Activated gamma-delta T cell treated with anti-CD3 and anti-CD28 coated beads, Interleukin-2, amount 50 U/mL, for 16 hours (primary cell): ENCODE measurements at regions not wholly inside any gene's neighbourhood (a gene's known extent, or its start where the extent isn't known, plus 50 kb on each side); places are given as distances from the start of the nearest gene placed in this dataset.

Experiments used
- DNase-seq: peaks from one replicate; pipeline ENCODE4 v3.0.0-alpha.2; 2020; ENCODE audit warnings: low read depth

- DNase-seq: no peak
These were observed 142.4 kb upstream of the KCNMB2 start for GRCh38 chr3:178393824-178394223.

- no peak for DNase-seq
These were observed 139.9 kb upstream of the KCNMB2 start for GRCh38 chr3:178396318-178396717.

- DNase-seq: no peak
These were observed 139.0 kb upstream of the KCNMB2 start for GRCh38 chr3:178397202-178397601.

GRCh38 chr3:178397836-178398235, 138.4 kb upstream of the KCNMB2 start:
- no peak for DNase-seq

- DNase-seq: no peak
These were observed 131.3 kb upstream of the KCNMB2 start for GRCh38 chr3:178404961-178405360.

GRCh38 chr3:178405531-178405930, 130.7 kb upstream of the KCNMB2 start:
- DNase-seq: no peak

GRCh38 chr3:178406206-178406605, 130.0 kb upstream of the KCNMB2 start:
- DNase-seq: no peak

GRCh38 chr3:178415384-178415783, 120.9 kb upstream of the KCNMB2 start:
- no peak for DNase-seq

GRCh38 chr3:178417736-178418135, 118.5 kb upstream of the KCNMB2 start:
- DNase-seq: no peak

GRCh38 chr3:178419071-178419470, 117.2 kb upstream of the KCNMB2 start:
- DNase-seq: no peak

GRCh38 chr3:178420033-178420432, 116.2 kb upstream of the KCNMB2 start:
- no peak for DNase-seq

- no peak for DNase-seq
These were observed 115.2 kb upstream of the KCNMB2 start for GRCh38 chr3:178421069-178421468.

- no peak for DNase-seq
These were observed 113.8 kb upstream of the KCNMB2 start for GRCh38 chr3:178422406-178422805.

- DNase-seq: no peak
These were observed 108.2 kb upstream of the KCNMB2 start for GRCh38 chr3:178428037-178428436.

- DNase-seq: no peak
These were observed 101.9 kb upstream of the KCNMB2 start for GRCh38 chr3:178434206-178434805.

- no peak for DNase-seq
These were observed 100.7 kb upstream of the KCNMB2 start for GRCh38 chr3:178435575-178435974.

- no peak for DNase-seq
These were observed 99.5 kb upstream of the KCNMB2 start for GRCh38 chr3:178436773-178437172.

- no peak for DNase-seq
These were observed 99.0 kb upstream of the KCNMB2 start for GRCh38 chr3:178437236-178437635.

GRCh38 chr3:178439504-178439903, 96.7 kb upstream of the KCNMB2 start:
- no peak for DNase-seq

- no peak for DNase-seq
These were observed 96.2 kb upstream of the KCNMB2 start for GRCh38 chr3:178440043-178440442.

GRCh38 chr3:178443634-178444033, 92.6 kb upstream of the KCNMB2 start:
- DNase-seq: no peak

GRCh38 chr3:178445139-178445538, 91.1 kb upstream of the KCNMB2 start:
- DNase-seq: no peak

GRCh38 chr3:178446059-178446458, 90.2 kb upstream of the KCNMB2 start:
- no peak for DNase-seq

GRCh38 chr3:178450476-178450875, 85.8 kb upstream of the KCNMB2 start:
- no peak for DNase-seq

- no peak for DNase-seq
These were observed 84.4 kb upstream of the KCNMB2 start for GRCh38 chr3:178451799-178452198.
